Suppressor macrophage treated with lipopolysaccharide for 1 hour (primary cell): ENCODE measurements at regions not wholly inside any gene's neighbourhood (a gene's known extent, or its start where the extent isn't known, plus 50 kb on each side); places are given as distances from the start of the nearest gene placed in this dataset.

Experiments
- DNase-seq, 3 donors: peaks; one replicate each; pipeline ENCODE4 v3.0.0-alpha.2; 2020 to 2022

GRCh38 chr7:80403686-80404241 lies 108.1 kb downstream of the GNAT3 start:
- no peak for DNase-seq

DNA sequence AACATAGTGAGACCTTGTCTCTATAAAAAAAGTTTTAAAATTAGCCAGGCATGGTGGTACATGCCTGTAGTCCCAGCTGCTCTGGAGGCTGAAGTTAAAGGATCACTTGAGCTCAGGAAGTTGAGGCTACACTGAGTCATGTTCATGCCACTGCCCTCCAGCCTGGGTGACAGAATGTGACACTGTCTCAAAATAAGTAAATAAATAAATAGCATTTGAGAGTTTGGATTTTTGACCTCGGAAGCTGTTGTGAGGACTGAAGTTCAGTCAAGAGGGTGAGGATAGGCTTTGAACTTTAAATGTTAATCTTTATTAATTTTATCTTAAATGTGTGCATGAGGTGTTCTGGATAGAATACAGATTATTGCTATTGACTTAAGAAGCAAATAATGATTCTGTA lies 110.2 kb downstream of the GNAT3 start:
- peak in 1 of 3 donors; percentile 4 for DNase-seq

- no peak for DNase-seq
Measured at GRCh38 chr7:80393786-80394185, 118.1 kb downstream of the GNAT3 start.

DNA sequence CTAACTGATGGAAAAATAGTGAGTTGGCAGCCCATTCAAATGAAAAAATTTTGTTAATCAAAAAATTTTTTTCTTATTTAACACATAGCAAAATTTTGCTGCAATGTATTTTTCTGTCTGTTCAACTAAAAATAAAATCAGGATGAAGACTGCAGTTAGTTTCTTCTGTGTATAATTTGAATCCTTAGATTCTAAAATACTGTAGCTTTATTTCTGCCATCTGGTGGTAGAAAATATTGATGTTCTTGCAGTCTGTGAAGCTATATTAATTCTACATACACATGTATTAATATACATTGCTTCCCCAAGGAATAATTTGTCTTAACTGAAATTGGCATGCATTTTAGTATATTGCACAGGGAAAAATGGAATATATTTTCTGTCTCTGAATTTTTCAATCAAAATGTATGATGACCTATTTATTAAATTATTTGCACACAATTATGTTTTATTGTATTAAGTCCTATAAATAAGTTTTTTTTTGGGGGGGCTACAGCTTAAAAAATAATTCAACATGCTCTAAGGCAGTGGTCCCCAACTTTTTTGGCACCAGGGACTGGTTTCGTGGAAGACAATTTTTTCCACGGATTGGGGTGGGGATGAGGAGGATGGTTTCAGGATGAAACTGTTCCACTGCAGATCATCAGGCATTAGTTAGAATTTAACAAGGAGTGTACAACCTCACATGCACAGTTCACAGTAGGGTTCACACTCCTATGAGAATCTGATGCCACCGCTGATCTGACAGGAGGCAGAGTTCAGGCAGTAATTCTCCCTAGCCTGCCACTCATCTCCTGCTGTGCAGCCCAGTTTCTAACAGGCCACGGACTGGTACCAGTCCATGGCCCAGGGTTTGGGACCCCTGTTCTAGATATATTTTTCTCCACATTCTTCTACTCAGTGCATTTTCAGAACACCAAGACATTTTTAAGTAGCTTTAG lies 119.4 kb downstream of the GNAT3 start:
- peak; percentile 23 to 48 (median 27) for DNase-seq

GRCh38 chr7:80387634-80388193 lies 124.2 kb downstream of the GNAT3 start:
- no peak for DNase-seq

DNA sequence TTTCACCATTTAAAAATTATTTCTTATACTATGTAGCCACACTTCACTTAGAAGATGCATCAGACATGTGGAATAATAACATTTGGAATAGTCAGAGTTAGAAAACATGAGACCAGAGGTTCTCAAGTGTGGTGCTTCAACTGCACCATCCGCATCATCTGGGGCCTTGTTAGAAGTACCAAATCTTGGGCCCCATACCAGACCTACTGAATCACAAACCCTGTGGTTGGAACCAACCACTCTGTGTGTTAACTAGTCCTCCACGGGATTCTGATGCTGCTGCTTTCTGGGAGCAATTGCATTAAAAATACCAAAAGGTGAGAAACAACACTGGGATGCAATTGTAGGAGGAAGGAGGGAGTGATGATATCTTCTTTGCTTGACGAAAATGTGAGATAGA lies 125.2 kb downstream of the GNAT3 start:
- no peak for DNase-seq

DNA sequence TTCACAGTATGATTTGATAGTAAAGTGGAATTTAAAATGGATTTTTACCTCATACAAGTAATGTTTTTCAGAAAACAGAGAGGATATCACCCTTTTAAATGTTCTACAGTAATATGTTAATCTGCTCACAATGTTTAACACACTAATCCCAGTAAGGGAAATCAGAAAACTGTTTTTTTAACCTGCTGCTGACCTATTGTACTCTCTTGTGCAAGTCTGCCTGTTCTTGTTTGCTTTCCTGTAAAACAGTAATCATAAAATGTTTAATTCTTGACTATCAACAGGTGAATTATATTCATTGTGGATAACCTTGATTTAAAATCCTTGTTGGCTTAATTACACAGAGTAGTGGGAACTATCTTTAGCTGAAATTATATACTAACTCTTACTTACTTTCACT lies 126.4 kb downstream of the GNAT3 start:
- no peak for DNase-seq

GRCh38 chr7:80380957-80381356 lies 130.9 kb downstream of the GNAT3 start:
- no peak for DNase-seq

- DNase-seq, result no peak
Measured at GRCh38 chr7:80379034-80379982, 132.6 kb downstream of the GNAT3 start.

GRCh38 chr7:80374321-80374720 lies 137.5 kb downstream of the GNAT3 start:
- DNase-seq, result no peak

- DNase-seq, result no peak
Measured at GRCh38 chr7:80373429-80374032, 138.3 kb downstream of the GNAT3 start.

DNA sequence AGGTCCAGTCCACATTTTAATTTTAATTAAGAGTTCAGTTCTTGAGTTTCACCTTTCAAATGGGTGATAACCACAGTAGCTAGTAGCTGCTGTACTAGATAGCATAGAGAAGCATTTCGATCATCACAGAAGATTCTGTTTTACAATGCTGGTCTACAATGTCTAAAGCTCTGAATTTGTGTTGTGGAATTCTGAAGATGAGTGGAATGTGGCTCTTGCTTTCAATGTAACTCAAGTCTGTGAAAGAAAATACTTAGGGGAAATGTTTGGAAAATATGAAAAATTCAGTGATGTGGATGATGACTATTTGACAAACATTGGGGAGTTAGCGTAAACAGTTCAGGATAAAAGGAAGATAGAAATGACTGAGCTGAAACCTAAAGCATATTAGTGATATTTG lies 139.4 kb downstream of the GNAT3 start:
- DNase-seq, result no peak

- DNase-seq, result no peak
Measured at GRCh38 chr7:80370587-80370986, 141.3 kb downstream of the GNAT3 start.

DNA sequence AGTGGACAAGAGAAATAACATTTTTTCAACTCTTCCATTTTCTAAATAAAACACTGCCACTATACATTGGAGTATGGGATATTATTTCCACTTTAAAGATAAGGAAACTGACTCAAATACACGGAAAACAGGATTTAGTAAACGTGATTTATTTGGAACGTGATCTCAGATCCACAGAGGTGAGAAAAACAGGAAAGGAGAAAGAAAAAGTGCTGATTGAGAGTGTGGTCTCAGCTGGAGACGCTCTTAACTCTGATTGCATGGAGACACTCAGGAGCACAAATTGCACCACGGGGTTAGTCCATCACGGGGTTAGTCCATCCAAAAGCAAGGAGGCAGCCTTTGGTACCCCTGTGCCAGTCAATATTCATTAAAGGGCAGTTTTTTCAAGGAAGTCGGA lies 142.5 kb downstream of the GNAT3 start:
- DNase-seq, result no peak

DNA sequence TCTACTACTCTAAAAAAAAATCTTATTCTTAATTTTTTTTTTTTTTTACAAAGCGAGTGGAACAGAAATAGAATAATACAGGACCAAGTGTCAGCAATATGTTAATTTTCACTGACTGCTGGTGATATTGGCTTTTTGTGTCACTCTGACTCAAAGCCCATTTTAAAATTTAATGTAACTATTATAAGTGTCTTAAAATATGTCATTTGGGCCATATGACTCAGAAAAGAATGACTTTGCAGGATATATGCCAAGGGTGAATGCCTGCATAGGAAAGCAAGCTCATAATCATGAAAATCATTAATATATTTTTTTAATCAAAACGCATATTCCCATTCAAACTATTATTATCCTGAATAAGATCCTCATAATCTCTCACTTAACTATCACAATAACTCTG lies 149.2 kb downstream of the GNAT3 start:
- DNase-seq, result peak in 1 of 3 donors; percentile 3

DNA sequence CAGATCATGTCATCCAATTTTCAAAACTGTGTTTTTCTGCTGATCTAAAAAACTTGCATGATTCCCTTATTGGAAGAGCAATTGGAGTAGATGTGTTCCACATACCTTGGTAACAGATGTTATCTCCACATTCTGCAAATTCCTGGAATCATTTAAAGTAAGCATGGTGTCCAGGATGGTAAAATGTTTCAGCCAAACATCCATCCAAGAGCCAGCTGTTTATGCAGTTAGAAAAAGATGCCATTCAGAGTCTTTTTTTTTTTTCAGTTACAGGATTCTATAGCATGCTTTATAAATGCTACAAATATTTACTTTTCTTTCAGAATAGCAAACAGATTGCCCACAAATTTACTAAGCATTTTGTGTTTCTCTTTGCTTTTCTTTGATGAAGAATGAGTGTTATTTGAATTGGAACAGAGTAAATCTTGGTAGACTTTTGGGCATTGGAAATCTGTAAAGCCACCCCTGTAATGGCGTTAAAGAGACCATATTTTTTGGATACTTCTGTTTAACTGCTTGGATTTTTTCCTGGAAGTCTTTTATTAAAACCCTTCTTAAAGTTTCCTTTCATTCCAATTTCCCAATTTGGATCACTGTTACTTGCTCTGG lies 149.8 kb downstream of the GNAT3 start:
- no peak for DNase-seq

- DNase-seq, result no peak
Measured at GRCh38 chr7:80359476-80359875, 152.4 kb downstream of the GNAT3 start.

DNA sequence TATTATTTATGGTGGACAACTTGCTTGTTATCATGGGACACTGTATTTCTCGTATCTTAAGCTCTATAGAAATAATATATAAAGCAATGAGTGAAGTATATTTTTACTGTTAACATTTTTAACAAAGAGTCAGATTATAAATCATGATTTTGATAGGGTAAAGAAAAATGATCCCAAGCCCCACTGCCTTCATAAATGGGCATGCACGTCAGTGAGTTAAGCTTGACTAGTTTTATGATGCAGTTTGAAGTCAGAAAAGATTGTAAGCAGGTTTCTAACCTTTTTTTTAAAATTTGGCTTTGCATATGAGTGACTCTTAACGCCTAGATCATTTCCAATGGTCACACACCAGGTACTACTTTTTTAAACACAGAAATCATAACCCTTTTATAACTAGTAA lies 152.8 kb downstream of the GNAT3 start:
- DNase-seq, result no peak

DNA sequence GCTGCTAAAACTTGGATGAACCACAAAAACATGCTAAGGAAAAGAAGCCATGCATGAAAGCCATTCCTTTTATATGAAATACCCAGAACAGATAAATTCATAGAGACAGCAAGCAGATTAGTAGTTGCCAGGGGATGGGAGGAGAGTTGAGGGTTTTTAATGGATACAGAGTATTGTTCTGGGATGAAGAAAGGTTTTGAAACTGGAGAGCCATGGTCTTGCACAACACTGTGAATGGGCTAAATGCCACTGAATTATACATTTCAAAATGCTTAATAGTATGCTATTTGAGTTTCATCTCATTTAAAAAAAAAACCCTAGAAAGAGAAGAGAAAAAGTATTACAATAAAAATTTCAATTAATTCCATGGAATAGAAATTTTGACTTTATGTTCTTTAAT lies 154.3 kb downstream of the GNAT3 start:
- DNase-seq, result no peak

DNA sequence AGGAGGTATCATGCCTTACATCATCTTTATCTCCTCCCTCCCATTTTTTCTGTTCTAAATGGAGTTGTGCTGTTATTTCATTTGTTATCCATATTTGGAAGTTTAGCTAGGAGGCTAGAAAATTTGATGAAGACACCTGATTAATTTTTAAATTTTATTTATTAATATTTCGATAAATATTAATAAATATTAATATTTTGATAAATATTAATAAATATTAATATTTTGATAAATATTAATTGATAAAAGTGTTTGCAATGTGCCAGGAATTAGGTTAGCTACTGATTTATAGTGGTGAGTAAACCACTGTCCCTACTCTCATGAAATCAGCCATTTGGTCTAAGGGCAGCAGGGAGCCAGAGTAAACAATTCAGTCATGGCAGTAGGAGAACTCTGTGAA lies 161.4 kb downstream of the GNAT3 start:
- DNase-seq, result no peak

DNA sequence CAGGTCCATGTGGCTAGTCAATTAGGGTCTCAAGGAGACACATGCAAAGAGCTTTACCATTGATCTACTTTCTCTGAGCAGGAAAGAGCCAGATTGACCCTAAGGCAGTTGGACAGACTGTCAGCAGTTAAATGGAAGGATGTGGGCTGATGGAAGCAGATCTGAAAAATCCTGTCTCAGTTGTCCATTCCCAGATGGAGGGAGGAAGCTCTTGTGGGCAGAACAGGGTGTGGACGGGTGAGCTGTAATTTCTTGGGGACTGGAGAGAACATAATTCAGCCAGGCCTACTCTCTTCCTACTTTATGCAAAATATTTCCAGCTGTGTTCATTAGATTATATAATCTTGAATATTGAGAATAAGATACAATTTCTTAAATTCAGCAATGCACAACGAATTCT lies 163.6 kb downstream of the GNAT3 start:
- no peak for DNase-seq

DNA sequence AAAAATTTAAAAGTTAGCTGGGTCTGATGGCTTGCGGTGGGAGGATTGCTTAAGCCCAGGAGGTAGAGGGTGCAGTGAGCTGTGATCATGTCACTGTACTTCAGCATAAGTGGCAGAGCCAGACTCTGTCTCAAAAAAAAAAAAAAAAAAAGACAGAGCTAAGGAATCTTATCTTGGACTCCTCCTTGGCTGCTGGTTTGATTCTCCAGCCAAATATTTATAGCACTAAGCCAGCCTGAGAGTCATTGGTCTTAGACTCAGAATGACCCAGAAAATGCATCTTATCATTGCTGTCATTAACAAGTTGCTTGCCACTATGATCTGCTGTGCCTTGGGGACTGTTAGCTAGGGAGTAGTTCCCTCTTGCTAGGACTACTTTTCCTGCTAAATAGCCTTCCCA lies 164.7 kb downstream of the GNAT3 start:
- DNase-seq, result no peak
